ENCODE measurements at regions not wholly inside any gene's neighbourhood (a gene's known extent, or its start where the extent isn't known, plus 50 kb on each side); places are given as distances from the start of the nearest gene placed in this dataset.

DNA sequence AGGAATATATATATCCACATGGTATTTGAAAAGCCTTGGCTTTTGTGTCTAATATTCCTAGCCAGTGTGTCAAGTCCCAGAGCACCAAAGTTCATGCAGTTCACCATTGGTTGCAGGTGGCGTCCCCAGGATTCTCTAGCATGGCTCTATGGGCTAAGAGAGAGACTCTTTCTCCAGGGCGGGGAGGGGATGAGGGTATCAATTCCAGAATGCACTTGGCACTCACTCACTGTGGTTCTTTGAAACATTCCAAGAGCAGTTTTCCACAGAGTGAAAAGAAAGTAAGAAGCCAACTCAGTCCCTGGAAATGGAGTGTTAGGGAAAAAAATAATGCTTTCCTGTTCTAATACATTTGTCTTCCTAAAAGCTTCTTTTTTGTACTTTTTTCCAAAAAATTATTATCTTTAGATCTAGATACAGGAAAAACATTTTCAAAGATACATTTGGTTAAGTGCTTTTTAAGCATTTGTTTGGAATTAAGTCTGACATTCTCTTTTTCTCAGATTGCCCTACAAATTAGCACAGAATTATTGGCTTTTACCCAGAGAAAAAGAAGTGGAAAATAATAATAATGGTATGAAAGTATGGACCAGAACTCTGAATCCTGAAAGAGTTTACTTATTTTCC, 239.9 kb downstream of the PAX3 start:
- no peak for DNase-seq (ENCODE audit: low spot score)

DNA sequence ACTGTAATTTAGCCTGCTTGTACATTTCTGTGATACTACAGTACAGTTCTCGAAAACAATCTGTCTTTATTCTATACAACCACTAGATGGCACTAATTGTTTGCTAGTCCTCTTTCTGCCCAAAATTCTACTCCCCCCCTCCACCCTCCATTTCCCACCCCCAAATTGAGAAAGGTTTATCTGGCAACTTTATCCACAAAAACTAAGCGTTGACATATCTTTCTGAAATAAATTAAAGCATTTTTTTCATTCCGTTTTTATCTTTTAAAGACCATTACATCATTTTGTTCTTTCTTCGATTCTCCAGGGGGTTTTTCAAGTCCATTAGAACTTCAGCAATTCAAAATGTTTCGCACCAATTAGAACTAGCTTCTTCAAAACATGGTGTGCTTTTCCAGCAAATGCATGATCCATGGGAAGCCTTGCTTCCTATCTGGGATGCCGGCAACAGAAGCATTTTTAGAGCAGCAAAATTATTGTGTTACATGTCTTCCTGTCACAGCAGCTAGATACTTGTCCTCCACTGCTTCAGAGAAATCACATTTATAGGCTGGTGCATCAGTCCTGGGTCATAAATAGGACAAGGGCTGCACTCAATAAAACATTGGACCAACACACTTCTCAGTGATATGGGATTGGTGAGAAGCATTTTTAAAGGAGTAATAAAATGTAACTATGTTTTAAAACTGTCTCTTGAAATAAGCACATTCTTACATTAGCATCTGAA, 241.3 kb downstream of the PAX3 start:
- DNase-seq (ENCODE audit: low spot score): peak; percentile 17

DNA sequence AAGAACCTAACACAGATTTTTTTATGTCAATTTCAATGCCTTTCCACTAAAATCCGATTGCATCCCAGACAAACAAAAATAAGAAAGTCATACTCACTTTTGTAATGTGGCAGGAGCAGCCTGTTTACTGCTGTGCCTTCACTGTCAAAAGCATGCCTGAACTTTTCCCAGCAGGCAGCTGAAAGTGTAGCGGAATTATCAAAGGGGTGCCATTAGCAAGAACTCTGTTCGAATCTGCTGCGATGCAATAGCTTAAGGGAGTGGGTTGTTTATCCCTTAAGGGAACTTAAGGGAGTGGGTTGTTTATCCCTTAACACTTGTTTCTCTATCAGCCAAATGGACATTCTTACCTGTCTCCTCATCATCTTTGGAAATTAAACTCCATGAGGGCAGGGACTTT, 243.5 kb downstream of the PAX3 start:
- DNase-seq (ENCODE audit: low spot score): no peak

DNA sequence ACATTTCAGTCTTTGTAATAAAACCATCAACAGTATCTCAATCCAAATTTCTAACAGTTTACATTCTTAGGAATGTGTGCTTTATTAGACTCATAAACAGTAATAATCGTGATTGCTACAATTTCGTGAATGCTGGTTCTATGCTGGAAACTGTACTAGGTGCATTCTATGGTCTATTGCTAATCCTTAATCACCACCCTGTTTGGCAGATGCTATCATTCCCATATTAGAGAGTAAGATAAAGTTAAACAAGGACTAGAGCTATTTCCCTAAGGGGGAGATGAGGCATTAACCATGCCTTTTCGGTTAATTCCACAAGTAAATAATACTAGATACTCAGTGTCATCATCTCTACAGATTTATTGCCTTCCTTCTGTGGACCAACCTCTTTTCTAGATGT, 244.0 kb downstream of the PAX3 start:
- no peak for DNase-seq (ENCODE audit: low spot score)

DNA sequence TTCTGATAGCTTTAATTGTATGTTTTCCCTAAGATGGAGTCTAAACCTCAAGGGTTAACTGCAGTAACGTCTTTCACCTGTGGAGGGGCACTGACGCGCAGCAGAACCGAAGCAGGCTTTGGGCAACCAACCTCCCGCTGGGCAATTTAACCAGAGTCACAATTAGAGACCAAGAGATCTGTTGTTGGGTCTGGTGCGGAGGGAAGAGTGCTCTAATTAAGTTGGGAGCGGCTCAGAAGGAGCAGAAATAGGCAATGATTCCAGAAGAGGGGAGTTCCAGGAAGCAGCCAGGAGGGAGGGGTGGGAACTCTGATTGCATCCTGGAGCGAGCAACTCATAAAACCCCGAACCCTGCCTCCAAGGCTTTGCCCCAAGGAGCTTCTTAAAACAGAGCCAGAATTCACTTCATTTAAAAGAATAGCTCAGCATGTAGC, 245.8 kb downstream of the PAX3 start:
- DNase-seq (ENCODE audit: low spot score): no peak

DNA sequence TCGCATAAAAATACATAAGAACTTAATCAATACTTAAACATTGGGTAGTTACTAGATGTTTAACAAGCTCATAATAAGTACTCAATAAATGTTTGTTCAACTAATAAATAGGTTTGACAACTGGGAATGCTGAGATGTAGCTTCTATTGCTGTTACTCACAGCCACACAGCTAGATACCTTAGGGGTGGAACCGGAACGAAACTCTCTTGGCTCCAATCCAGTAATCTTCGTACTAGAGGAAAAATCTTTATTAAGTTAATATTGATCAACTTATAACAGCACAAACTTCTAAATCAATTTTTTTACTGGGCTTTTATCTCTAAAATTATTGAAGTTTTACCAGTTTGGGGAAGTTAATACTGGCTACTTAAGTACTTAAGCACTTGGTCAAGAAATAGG, 247.8 kb downstream of the PAX3 start:
- no peak for DNase-seq (ENCODE audit: low spot score)

DNA sequence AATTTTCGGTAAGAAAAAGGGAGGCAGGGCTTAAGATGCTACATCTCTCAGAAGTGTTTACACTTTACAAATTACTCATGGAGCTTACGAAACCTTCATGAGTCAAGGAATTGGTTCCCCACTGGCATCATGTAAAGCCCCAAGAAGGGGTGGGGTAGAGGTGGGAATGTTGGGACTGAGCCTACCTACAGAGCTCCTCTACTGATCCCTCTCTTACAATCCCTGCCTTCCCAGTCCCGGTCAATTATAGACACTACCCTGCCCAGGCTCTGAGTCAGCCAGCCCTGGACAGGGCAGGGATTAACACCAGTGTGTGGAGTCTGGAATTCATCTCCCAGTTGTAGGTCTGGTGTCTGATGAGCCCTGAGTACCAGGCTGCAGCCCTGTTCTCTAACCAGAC, 248.9 kb downstream of the PAX3 start:
- DNase-seq (ENCODE audit: low spot score): no peak

DNA sequence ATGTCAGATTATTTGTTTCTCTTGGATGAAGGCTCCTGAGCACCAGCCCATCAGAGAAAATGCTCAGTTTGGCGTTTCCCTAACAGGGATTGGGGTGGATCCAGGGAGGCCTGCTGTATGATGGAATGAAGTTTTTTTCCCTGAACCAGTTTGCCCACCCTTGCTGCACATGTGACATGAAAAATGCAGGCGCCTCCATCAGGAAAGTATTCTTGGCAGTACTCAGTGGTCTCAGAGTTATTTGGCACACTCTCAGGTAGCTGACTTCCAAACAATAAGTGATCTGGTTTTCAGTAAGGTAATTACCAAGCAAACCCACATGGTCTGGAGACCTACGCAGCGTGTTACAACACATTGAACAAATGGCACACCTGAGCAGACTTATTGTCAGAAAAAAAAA, 254.9 kb downstream of the PAX3 start:
- DNase-seq (ENCODE audit: low spot score): no peak

DNA sequence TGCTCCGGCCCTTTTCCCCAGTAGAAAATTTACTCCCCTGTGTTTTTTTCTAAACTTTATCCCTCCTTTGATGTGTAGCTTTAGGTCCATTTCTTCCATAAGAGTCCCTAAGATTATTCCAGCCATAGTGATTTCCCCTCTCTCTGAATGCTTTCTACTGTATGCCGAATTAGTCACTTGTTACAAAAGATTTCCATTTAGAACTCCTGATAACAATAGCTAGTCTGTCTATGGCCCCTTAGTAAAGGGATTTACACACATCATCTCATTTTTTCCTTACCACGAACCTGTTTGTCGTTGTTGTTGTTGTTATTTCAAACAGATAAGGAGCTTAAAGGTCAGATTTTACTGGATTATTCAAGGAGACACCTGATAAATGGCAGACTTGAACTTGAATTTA, 256.1 kb downstream of the PAX3 start:
- DNase-seq (ENCODE audit: low spot score): no peak

DNA sequence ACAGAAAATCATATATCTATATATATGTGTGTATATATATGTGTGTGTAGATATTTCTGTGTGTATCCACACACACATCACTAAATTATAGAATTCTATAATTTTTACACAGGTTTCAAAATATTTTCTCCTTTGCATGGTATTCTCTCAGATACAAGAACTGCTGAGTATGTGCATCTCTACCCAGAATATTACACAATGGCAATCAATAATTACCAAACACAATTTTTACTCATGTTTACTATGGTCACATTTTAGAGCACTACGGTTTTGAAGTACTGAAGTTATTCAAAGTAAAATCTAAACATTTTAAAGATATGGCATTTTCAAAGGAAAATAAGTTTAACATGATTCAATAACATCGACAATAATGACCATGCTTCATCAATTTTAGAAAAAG, 258.5 kb downstream of the PAX3 start:
- DNase-seq (ENCODE audit: low spot score): no peak

DNA sequence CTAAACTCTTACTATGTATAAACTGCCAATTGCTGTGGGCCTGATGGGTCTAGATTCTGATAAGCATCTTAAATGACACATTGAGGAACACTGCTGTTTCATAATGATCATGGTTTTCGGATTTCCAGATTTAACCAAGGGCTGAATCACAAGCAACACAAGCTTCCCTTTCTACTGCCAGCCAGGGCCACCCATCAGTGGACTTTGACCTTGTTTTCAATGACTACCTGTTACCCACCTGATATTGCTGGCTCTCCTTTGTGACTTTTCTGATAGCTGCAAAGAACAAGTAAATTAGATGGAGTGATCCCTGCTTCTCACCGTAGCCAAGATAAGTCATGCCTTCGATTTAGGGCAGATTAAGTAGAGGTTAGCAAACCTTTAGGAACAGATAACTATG, 259.0 kb downstream of the PAX3 start:
- DNase-seq (ENCODE audit: low spot score): no peak

DNA sequence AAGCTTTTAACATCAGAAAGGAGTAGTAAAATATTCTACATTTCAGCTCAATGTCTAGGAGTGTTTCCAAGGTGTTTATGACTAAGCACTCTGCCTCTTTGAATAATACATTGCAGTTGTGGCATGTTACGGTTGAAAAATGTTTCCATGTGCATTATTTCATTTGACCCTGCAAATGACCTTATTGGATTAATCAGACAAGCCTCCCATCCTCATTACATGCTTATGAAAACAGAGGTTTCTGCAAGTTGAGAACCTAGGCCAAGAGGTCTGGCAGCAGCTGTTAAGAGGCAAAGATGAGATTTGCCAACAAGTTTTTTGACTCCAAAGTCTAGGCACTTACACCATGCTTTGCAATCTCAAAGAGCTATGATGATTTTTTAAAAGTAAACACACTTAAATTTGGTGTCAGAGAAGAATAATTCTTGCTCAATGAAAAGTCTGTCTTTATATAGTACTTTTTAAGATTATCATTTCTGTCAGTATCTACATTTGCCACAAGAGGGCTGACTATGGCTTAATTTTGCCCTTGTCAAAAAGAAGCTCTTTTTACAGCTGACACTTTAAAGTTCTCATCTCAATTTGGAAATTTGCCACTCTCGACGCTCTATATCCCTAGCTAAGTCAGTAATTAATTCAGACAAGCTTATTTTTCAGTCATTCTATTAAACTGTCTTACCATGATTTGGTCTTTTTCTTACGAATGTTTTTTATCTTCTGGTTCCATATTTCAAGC, 260.6 kb downstream of the PAX3 start:
- no peak for DNase-seq (ENCODE audit: low spot score)

DNA sequence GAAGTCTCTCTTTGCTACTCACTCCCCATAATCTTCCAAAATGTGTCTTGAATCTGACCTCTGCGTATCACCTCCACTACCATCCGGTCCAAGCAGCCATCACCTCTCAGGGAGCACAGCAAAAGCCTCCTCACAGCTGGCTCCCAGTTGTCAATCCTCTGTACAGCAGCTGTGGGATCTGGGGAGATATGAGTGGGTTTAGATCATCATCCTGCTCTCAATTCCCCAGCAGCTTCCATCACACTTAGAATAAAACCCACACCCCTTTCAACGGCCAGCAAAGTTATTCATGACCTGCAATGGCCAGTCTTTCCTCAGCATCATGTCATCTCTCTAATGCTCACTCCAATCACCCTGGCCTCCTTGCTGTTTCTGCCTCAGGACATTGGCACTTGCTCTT, 261.6 kb downstream of the PAX3 start:
- no peak for DNase-seq (ENCODE audit: low spot score)

DNA sequence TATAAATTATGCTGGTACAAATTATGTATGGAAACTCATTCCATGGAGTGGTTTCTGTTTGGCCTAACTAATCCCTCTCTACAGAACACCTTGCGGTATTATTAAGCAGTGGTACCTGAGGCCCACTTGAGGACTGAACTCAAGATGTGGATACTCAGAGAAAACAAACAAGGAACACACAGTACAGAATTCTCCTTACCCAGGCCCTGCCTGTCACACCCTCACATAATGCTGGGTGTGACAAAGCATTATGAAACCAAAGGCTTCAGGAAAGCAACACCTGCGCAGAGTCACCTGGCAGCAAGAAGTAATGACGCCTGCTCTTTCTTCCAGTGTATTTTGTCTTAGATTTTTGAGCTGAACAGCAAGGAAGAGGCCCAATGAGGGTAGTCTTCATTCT, 264.7 kb downstream of the PAX3 start:
- no peak for DNase-seq (ENCODE audit: low spot score)

DNA sequence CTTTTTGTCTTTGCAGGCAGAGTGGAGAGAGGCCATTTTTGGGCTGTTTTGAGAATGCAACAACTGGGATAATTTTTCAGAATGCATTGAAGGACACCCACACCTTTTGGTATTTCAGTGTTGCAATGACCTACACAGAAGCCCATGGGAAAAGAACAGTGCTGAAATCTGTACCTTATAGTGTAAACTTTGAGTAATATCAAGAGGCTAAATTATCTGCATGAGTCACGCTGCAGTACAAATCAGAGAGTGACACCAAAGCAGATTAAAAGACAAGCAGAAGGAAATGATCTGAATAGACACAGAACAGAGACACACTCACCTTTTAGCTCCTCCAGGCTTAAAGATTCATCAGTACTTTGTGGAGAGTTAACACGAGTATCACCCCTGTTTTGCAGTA, 265.3 kb downstream of the PAX3 start:
- no peak for DNase-seq (ENCODE audit: low spot score)

DNA sequence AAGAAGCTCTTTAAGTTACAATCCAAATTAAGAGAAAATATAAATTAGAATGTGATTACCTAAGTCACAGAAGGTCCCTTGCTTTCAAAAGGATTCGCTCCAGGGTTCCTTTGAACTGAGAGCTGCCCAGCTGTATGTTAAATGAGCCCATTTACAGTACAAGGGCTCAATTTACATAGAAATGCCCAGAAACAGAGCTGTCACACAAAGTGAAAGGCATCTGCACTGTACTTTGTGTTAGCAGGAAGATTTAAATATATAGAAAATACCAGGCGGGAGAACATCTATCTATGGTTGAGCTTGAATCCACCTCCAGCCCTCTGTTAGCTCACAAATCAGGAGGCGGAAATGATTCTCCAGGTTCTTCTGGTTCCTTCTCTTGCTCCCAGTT, 272.9 kb downstream of the PAX3 start:
- no peak for DNase-seq (ENCODE audit: low spot score)

DNA sequence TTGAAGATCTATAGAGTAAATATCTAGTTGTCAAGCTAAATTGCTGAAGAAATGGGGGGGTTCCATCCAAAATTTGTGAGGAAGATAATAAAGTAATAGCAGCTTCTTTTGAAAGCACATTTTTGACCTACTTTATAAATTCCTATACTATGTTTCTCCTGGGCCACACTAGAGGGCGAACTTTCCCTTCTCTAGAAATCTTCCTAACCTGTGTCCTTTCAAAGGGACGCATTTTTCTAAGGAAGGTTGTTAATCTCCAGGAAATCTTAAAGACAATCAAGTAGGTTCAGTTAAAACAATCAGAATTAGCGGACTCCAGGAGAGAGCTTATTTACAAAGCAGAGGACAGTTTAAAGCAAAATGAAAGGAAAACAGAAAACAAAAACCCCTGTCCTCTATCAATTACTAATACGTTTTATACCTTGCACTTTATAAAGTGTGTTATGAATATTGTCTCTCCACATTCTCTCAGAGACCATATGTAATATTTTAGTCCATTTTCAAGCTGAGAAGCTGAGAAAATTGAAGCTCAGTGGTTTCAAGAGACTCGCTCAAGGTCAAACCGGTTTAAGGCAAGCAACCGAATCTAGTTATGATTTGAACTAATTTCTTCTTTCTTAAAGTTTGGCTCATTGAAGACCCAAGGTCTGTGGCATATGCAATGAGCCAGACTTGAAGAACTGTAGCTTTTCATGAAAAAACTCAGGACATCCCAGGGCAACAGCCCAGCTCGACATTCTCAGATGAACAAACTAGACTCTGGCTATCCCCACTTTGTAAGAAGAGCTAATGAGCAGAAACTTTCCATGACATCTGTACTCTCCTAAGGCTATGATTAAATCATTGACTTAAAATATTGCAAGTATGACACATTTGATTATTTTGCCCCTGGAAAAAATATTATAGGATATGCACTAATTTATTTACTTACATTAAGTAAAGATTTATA, 273.6 kb downstream of the PAX3 start:
- DNase-seq (ENCODE audit: low spot score): peak; percentile 50

DNA sequence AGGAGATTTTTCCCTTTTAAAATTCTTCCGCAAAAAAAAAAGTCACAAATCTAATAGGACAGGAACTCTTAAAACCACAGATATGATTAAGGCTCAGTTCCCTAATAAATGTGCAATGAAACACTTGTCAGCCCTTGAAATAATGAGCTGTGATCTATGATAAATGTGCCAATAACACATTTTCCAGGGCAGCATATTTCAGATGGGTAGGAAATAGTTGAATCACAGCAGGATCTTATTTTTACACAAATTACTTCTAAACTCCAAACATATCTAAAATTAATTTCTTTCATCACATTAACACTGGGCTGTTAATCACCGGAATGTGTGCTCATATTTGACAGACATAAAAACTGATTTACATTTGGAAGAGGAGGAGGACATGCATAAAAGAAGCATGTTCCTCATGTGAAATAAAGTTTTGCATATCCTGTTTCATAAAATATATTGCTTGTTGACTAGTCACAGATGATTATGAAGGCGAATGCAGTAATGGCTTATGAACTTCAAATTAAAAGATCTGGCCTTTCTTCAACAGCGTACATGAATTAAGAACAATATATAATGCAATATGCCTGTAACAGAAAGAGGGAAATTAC, 281.4 kb downstream of the PAX3 start:
- no peak for DNase-seq (ENCODE audit: low spot score)

DNA sequence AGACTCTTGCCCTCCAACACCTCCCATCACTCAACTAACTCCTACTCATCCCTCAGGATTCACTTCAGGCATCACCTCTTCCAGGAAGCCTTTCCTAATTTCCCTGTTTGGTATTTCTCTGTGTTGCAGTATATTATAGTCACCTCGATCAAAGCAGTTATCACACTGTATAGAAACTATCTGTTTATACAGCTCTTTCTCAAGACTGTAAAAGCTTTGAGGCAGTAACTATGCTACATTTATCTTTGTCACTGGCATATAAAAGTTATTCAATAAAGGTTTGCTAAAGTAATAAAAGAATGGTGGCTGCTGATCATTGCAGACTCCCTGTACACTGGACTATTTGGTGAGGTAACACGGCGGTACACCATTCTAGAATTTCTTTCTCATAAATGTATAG, 284.9 kb downstream of the PAX3 start:
- DNase-seq (ENCODE audit: low spot score): no peak

DNA sequence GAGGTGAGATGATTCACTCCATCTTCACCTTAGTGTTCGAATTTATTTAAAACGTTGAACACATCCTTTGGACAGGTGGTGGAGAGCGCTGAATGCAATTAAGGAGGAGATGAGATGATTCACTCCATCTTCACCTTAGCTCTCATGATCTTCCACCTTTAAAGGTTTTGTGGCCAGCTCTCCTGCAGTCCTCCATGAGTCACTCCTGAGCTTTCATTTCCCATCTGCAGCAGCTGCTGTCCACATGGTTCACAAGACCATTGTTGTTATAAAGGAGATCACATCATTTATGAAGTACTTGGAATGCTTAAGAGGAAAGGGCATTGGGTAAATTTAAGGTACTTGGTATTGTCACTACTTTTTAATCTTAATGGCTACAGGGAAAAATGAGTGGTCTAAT, 298.5 kb downstream of the PAX3 start:
- no peak for DNase-seq (ENCODE audit: low spot score)

DNA sequence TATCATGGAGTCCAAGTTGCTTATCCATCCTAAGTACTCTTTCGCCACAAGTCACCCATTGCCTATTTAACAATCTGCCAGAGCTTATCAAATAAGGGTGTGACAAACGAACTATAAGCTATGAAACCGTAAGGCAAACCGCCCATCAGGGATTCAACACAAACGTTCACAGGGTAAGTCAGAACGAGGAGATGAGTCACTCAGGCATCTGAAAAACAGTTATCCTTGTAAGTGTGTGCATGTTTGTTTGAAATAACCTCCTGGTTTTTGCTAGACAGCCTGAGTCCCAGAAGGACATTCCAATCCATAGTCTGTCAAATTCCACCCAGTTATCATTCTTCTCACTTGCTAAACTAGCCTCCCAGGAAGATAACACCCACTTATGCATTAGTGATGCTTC, 299.1 kb downstream of the PAX3 start:
- DNase-seq (ENCODE audit: low spot score): no peak

DNA sequence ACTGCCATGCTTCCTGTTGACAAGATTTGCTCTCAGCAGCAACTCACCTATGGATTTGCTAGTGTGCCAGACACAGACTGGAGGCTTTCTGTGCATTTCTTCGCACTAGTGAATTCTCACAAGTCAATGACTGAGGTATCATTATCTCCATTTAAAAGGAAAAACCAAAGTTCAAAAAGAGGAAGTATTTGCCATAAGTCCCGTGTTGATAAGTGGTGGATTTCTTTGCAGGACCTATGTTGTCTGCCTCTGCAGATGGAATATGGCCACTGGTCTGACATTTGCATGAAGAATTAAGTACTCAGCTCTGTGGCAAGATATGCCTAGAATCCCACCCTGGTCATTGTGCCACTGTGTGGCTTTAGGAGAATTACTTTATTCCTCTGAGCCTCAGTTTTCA, 299.6 kb downstream of the PAX3 start:
- DNase-seq (ENCODE audit: low spot score): no peak
